A673 (cell line): ENCODE measurements at regions not wholly inside any gene's neighbourhood (a gene's known extent, or its start where the extent isn't known, plus 50 kb on each side); places are given as distances from the start of the nearest gene placed in this dataset.

Experiments used
- CTCF ChIP-seq: fragments of 300-800, 200-600 bp; sonication (generic); conservative IDR thresholded peaks from 2 replicates; pipeline ENCODE4 v1.5.1; 2017; ENCODE audit warnings: low read depth, mild to moderate bottlenecking, antibody characterized with exemption, low read length, moderate library complexity, mixed read lengths
- EZH2 ChIP-seq: fragments of 200-600 bp; sonication (generic); IDR thresholded peaks from 2 replicates; pipeline ENCODE4 v1.6.1; 2017; ENCODE audit warnings: borderline replicate concordance, low read depth, mild to moderate bottlenecking, mixed read lengths, antibody characterized with exemption, low read length; ENCODE audit not compliant: poor library complexity, severe bottlenecking

- TF ChIP-seq CTCF (no peak), EZH2 (no peak)
Measured at GRCh38 chr11:29331451-29332010, 685.3 kb downstream of the KCNA4 start.
